Brain microvascular endothelial cell (primary cell): ENCODE measurements at regions not wholly inside any gene's neighbourhood (a gene's known extent, or its start where the extent isn't known, plus 50 kb on each side); places are given as distances from the start of the nearest gene placed in this dataset.

Source experiments
- DNase-seq: peaks from one replicate; pipeline ENCODE4 v3.0.0-alpha.2; 2020
- H3K27ac ChIP-seq: fragments of 250-450 bp; sonication (Bioruptor Pico); 2 replicates; pipeline ENCODE4 v1.5.1; 2020; ENCODE audit warnings: mild to moderate bottlenecking, moderate library complexity
- H3K27me3 ChIP-seq: fragments of 250-450 bp; sonication (Bioruptor Pico); replicated peaks from 2 replicates; pipeline ENCODE4 v1.5.1; 2020; ENCODE audit warnings: mild to moderate bottlenecking
- H3K36me3 ChIP-seq: fragments of 250-450 bp; sonication (Bioruptor Pico); replicated peaks from 2 replicates; pipeline ENCODE4 v1.5.1; 2020; ENCODE audit warnings: mild to moderate bottlenecking
- H3K4me3 ChIP-seq: 2 replicates; pipeline ENCODE4 v1.5.1; 2011; ENCODE audit warnings: low read depth, mild to moderate bottlenecking, control low read depth, low read length, moderate library complexity
- in situ Hi-C: cut with HindIII; loops from 2 replicates; pipeline ENCODE4 v1.10.0; 2017; ENCODE audit warnings: low sequenced_read_pairs, low pct_ligation_motif_present
- TF ChIP-seq, protein P1 (sequence below): IDR thresholded peaks from 2 replicates; pipeline ENCODE4 v1.5.1; 2011; ENCODE audit warnings: low read depth, mild to moderate bottlenecking, moderate library complexity, low read length, control low read depth, inconsistent platforms; ENCODE audit errors: missing control alignments

DNA sequence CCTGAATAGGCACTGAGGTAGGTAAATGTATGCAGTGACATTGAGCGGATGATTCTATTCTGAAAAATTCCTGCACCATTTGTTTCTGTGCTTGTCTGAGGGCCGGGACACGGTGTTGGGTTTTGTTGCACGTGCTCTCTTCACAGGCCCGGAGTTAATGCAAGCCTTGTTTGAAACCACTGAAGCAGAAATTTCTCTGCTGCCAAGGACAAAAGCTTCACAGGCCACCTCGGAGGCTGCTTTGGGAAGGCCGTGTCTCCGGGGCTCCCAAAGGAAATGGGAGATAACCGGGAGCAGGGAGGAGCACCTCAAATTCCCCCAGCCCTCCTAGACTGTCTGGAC lies 179.4 kb downstream of the OPA1 start:
- H3K27ac ChIP-seq, result no peak overlapping the region
- in situ Hi-C loops, result loop anchor here (25.0 kb wide), 1 partner anchor 540 kb away; no protein-coding TSS in a partner anchor
- H3K4me3 ChIP-seq, result no peak overlapping the region
- DNase-seq, result no peak
- H3K36me3 ChIP-seq, result no peaks in the 10 kb centered on the region
- TF ChIP-seq, protein P1, sequence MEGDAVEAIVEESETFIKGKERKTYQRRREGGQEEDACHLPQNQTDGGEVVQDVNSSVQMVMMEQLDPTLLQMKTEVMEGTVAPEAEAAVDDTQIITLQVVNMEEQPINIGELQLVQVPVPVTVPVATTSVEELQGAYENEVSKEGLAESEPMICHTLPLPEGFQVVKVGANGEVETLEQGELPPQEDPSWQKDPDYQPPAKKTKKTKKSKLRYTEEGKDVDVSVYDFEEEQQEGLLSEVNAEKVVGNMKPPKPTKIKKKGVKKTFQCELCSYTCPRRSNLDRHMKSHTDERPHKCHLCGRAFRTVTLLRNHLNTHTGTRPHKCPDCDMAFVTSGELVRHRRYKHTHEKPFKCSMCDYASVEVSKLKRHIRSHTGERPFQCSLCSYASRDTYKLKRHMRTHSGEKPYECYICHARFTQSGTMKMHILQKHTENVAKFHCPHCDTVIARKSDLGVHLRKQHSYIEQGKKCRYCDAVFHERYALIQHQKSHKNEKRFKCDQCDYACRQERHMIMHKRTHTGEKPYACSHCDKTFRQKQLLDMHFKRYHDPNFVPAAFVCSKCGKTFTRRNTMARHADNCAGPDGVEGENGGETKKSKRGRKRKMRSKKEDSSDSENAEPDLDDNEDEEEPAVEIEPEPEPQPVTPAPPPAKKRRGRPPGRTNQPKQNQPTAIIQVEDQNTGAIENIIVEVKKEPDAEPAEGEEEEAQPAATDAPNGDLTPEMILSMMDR, result no peak
- H3K27me3 ChIP-seq, result peaks cover 39% of the 10 kb centered on the region

DNA sequence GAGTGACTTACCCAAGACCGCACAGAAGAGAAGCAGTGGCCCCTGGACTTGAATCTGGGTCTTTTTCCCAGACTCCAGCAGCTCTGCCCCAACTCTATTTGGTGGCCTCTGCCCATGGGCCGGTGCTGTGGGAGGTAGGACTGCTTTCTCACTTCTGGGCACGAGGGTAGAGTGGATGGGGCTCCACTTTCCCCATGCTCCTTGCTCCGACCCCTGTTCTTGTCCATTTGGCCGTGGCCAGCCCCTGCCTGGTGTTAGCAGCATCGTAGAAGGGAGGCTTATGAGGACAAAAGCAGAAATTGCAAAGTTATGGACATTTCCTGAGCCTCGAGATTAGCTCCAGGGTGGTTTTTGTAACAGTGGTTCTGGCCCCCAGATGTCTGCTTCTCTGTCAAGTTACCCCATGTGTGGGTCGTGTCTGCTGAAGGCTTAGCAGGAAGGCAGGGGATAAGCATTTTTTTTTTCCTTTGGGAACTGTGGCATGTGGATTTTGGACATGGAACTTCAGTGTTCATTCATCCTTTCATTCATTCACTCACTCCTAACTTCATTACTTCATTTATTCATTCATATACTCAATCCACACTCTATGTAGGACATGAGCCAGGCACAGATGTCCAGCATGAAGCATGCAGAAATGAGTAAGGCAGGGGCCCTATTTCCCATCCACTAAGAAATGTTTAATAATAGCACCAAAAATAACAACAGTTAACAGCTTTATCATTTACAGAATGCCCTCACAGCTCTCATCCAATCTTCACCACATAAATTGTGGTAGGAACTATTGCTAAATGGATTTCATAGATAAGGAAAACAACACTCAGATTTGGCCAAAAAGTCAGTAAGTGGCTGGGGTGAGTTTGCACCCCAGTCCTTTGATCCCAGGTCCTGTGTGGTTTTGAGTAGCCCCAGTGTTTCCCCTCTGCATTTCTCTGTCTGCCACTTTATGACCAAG lies 180.5 kb downstream of the OPA1 start:
- Histone ChIP-seq H3K4me3 (no peak overlapping the region), H3K27ac (no peak overlapping the region), H3K27me3 (peaks cover 49% of the 10 kb centered on the region), H3K36me3 (no peaks in the 10 kb centered on the region)
- DNase-seq, result no peak
- in situ Hi-C loops, result loop anchor here (25.0 kb wide), 1 partner anchor 539 kb away; no protein-coding TSS in a partner anchor
- TF ChIP-seq, protein P1, result no peak

DNA sequence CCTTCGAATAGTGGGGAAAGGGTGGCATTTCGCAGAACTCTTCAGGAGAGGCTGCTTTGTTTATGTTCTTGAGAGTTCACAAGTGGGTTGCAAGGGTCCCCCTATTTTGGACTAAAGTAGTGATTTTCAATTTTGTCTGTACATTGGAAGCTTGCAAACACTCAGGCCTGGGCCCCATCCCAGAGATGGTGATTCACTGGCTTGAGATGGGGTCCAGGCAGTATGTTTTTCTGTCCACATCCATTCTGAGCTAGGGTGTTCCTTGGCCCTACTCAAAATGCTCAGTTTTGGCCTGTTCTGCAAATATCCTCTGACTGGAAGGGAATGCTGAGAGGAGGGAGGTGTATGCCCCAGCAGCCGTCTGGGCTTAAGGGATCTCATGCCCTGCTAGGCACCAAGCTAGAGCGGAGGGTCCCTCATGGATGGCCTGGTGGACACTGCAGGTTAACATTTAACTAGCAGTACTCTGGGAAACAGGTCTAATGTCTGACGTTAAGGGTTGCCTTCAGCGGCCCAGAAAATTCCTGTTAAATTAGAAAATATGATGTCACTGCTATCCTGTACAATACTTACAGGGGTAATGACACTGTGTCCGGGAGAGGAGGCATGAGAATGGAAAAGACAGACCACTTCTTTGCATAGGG lies 181.4 kb downstream of the OPA1 start:
- in situ Hi-C loops, result loop anchor here (25.0 kb wide), 1 partner anchor 538 kb away; no protein-coding TSS in a partner anchor
- DNase-seq, result no peak
- TF ChIP-seq, protein P1, result no peak

DNA sequence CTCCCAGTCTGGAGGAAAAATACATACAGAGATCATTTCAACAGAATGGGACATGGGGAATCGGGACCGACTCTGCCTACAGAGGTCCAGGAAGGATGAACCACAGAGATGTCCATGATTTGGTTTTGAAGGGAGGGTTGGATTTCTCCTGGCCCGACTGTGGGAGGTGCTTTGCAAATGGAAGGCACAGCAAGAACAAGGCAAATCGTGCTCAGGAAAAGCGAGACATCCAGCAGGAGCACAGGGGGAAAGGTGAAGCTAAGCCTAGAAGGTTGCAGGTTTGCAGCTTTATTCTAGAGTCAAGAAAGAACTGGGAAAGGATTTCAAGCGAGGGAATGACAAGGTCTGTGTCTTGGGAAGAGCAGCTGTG lies 181.9 kb downstream of the OPA1 start:
- TF ChIP-seq, protein P1, result no peak
- Histone ChIP-seq H3K4me3 (no peak overlapping the region), H3K27me3 (peaks cover 63% of the 10 kb centered on the region), H3K27ac (no peak overlapping the region), H3K36me3 (no peaks in the 10 kb centered on the region)
- in situ Hi-C loops, result loop anchor here (25.0 kb wide), 1 partner anchor 537 kb away; no protein-coding TSS in a partner anchor
- no peak for DNase-seq

More for the DNA sequence above, 181.4 kb downstream of the OPA1 start:
- Histone ChIP-seq H3K36me3 (no peaks in the 10 kb centered on the region), H3K27me3 (peaks cover 57% of the 10 kb centered on the region), H3K4me3 (no peak overlapping the region), H3K27ac (no peak overlapping the region)

DNA sequence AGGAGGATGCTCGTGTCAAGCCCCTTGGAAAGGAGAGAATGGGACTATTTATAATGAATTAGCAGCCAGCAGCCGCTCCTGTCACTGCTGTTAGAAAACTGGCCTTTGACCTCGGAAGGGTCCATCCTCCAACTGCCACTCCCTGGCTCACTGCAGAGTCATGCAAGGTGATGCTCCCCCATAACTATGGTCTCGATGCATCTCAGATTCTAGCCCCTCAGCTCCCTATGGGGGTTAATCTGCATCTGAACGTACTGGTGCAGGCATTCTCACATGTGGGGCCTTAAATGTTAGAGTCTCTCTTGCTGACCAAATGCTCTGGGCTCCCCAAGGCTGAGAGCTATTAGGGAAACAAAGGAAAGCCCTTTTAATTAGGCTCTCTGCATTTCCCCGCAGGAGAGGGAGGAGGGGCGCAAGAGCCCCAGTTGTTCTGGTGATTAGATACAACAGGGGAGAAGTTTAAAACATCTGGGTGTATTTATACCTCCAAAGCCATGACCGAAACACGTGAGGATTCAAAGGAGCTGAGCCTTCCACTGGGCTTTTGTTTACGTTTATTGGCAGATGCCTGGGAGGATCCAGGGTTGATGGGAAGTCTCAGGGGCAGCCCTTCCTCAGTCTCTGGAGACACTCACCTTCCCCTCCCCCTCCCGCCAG lies 182.5 kb downstream of the OPA1 start:
- DNase-seq, result no peak
- TF ChIP-seq, protein P1, result no peak
- Histone ChIP-seq H3K27me3 (peaks cover 68% of the 10 kb centered on the region), H3K36me3 (no peaks in the 10 kb centered on the region), H3K4me3 (no peak overlapping the region), H3K27ac (no peak overlapping the region)
- in situ Hi-C loops, result no loop called here
